ENCODE measurements at regions not wholly inside any gene's neighbourhood (a gene's known extent, or its start where the extent isn't known, plus 50 kb on each side); places are given as distances from the start of the nearest gene placed in this dataset.
A peak's percentile ranks its signal among the peaks of the same experiment; 100 is the strongest.

DNA sequence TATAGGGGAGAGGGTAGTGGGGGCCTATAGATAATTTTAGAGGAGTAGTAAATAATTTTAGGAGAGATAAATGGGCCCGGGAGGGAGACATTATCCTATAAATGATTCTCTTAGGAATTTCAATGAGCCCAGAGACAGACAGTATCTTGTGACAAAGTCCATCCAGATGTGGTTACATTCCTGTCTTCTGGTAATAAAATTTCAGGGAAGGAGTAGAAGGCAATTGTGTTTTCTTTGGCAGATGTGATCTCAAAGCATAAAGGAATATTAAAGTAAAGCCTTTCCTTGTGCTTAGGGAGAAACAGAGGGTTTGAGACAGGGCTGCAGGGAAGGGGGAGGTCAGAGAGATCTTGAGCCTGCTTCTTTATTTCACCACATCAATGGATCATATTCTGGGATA is 979.8 kb upstream of the GJE1 start:
- DNase-seq (ENCODE audit: extremely low spot score, unreplicated experiment) = no peak
- H3K9me3 Mint-ChIP-seq (ENCODE audit: unreplicated experiment) = peaks cover 14% of the 10 kb centered on the region
- TF ChIP-seq, protein P1, sequence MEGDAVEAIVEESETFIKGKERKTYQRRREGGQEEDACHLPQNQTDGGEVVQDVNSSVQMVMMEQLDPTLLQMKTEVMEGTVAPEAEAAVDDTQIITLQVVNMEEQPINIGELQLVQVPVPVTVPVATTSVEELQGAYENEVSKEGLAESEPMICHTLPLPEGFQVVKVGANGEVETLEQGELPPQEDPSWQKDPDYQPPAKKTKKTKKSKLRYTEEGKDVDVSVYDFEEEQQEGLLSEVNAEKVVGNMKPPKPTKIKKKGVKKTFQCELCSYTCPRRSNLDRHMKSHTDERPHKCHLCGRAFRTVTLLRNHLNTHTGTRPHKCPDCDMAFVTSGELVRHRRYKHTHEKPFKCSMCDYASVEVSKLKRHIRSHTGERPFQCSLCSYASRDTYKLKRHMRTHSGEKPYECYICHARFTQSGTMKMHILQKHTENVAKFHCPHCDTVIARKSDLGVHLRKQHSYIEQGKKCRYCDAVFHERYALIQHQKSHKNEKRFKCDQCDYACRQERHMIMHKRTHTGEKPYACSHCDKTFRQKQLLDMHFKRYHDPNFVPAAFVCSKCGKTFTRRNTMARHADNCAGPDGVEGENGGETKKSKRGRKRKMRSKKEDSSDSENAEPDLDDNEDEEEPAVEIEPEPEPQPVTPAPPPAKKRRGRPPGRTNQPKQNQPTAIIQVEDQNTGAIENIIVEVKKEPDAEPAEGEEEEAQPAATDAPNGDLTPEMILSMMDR (IDR thresholded peaks at IDR 0.05) = no peak
- H3K27ac Mint-ChIP-seq (ENCODE audit: unreplicated experiment) = peak overlapping the region; percentile 65
- H3K27me3 Mint-ChIP-seq (ENCODE audit: unreplicated experiment) = no peaks in the 10 kb centered on the region
- H3K4me1 Mint-ChIP-seq (ENCODE audit: unreplicated experiment) = peaks cover 10% of the 10 kb centered on the region
- no peak overlapping the region for H3K4me3 Mint-ChIP-seq (ENCODE audit: unreplicated experiment)
- H3K36me3 Mint-ChIP-seq (ENCODE audit: unreplicated experiment) = no peaks in the 10 kb centered on the region

DNA sequence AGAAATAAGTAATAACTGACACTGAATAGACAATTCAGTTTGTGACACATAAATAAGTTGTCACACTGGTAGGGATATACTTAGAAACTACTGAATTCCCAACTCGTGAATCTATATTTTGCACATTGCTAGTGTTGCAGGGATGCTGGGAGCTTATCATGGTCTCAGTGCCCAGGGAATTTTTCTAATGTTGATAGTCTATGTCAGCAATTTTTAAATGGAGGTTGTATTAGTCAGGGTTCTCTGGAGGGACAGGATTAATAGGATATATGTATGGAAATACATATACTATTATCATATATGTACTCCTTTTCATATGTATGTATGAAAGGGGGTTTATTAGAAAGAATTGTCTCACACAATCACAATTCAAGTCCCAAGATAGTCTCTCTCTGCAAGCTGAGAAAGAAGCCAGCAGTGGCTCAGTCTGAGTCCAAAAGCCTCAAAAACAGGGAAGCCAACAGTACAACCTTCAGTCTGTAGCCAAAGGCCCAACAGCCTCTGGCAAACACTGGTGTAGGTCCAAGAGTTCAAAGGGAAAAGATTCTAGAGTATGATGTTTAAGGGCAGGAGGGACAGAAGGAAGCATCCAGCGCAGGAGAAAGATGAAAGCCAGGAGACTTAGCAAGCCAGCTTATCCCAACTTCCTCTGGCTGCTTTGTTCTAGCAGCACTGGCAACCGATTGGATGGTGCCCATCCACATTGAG is 980.9 kb upstream of the GJE1 start:
- Mint-ChIP-seq H3K9me3 (ENCODE audit: unreplicated experiment) (peaks cover 14% of the 10 kb centered on the region), H3K27ac (ENCODE audit: unreplicated experiment) (no peak overlapping the region), H3K4me3 (ENCODE audit: unreplicated experiment) (no peak overlapping the region), H3K4me1 (ENCODE audit: unreplicated experiment) (peaks cover 10% of the 10 kb centered on the region), H3K27me3 (ENCODE audit: unreplicated experiment) (no peaks in the 10 kb centered on the region), H3K36me3 (ENCODE audit: unreplicated experiment) (no peaks in the 10 kb centered on the region)
- TF ChIP-seq, protein P1 (IDR thresholded peaks at IDR 0.05) = no peak
- DNase-seq (ENCODE audit: extremely low spot score, unreplicated experiment) = no peak

DNA sequence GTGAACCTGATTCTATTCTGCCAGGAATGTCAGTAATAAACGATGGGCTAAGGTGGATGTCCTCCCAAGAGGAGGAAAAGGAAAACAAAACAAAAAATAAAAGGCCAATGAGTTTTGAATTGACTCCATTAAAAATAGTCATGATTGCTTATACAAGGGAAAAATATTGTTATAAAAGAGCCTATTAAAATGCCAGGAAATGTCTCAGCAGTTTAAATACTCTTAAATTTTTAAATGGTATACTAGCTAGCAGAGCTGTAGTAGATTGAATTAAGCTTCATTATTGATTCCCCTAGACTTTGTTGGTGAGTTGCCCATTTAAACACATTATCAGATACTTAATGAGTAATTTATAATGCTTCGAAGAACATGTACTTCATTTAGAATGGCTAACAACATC is 990.9 kb upstream of the GJE1 start:
- TF ChIP-seq, protein P1 (IDR thresholded peaks at IDR 0.05) = no peak
- H3K27ac Mint-ChIP-seq (ENCODE audit: unreplicated experiment) = no peak overlapping the region
- H3K27me3 Mint-ChIP-seq (ENCODE audit: unreplicated experiment) = no peaks in the 10 kb centered on the region
- peaks cover 10% of the 10 kb centered on the region for H3K4me1 Mint-ChIP-seq (ENCODE audit: unreplicated experiment)
- no peak overlapping the region for H3K4me3 Mint-ChIP-seq (ENCODE audit: unreplicated experiment)
- DNase-seq (ENCODE audit: extremely low spot score, unreplicated experiment) = no peak
- H3K9me3 Mint-ChIP-seq (ENCODE audit: unreplicated experiment) = peaks cover 6% of the 10 kb centered on the region
- no peaks in the 10 kb centered on the region for H3K36me3 Mint-ChIP-seq (ENCODE audit: unreplicated experiment)

DNA sequence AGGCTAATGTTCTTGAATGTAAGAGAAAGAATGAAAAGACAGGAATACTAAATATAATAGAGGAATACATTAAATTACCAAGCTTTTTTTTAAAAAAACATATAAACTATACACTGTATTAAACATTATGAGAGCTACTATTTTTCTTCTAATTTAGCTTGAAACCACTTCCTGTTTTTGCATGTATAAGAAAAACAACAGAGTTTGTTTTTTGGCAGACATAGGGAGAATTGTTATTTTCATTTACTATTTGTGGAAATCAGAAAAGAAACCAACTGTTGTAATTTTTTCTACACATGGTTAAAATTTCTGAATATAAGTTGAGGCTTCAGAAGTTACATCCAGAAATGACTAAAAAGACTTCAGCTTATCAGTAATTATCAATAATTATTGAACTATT is 991.8 kb upstream of the GJE1 start:
- H3K27ac Mint-ChIP-seq (ENCODE audit: unreplicated experiment) = no peak overlapping the region
- H3K27me3 Mint-ChIP-seq (ENCODE audit: unreplicated experiment) = no peaks in the 10 kb centered on the region
- no peak for DNase-seq (ENCODE audit: extremely low spot score, unreplicated experiment)
- TF ChIP-seq, protein P1 (IDR thresholded peaks at IDR 0.05) = no peak
- H3K36me3 Mint-ChIP-seq (ENCODE audit: unreplicated experiment) = no peaks in the 10 kb centered on the region
- no peak overlapping the region for H3K4me3 Mint-ChIP-seq (ENCODE audit: unreplicated experiment)
- H3K9me3 Mint-ChIP-seq (ENCODE audit: unreplicated experiment) = peaks cover 6% of the 10 kb centered on the region
- H3K4me1 Mint-ChIP-seq (ENCODE audit: unreplicated experiment) = peaks cover 10% of the 10 kb centered on the region

DNA sequence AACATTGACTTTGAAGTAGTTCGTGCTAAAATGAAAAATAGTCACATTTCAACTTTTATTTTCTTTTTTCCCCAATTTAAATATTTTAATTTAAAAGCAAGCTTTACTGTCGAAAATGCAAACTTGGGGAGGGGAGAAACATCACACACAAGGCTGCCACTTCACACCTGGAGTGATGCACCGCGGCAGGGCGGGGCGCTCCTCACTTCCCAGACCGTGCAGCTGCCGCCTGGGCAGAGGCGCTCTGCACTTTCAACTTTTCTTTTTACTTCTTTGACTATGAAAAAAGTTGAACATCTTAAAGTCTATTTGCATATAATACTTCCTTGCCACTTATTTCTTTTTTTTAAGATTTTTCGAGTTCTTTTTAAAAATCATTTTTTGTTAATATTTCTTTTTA is 993.3 kb upstream of the GJE1 start:
- TF ChIP-seq, protein P1 (IDR thresholded peaks at IDR 0.05) = no peak
- H3K9me3 Mint-ChIP-seq (ENCODE audit: unreplicated experiment) = peaks cover 6% of the 10 kb centered on the region
- no peak overlapping the region for H3K27ac Mint-ChIP-seq (ENCODE audit: unreplicated experiment)
- H3K27me3 Mint-ChIP-seq (ENCODE audit: unreplicated experiment) = no peaks in the 10 kb centered on the region
- no peaks in the 10 kb centered on the region for H3K36me3 Mint-ChIP-seq (ENCODE audit: unreplicated experiment)
- no peak for DNase-seq (ENCODE audit: extremely low spot score, unreplicated experiment)
- peaks cover 23% of the 10 kb centered on the region for H3K4me1 Mint-ChIP-seq (ENCODE audit: unreplicated experiment)
- no peak overlapping the region for H3K4me3 Mint-ChIP-seq (ENCODE audit: unreplicated experiment)

Data from osteocyte (in vitro differentiated cells).